Naive thymus-derived CD4-positive, alpha-beta T cell (primary cell): ENCODE measurements at regions not wholly inside any gene's neighbourhood (a gene's known extent, or its start where the extent isn't known, plus 50 kb on each side); places are given as distances from the start of the nearest gene placed in this dataset.
"Not testable (repeated sequence)": the region's sequence is repeated elsewhere in the genome, so short reads cannot be mapped to it uniquely, and the experiment has no call there.

Experiments
- ATAC-seq: fragments of 150-1000 bp; cut with Tn5 transposase; 2 replicates; pipeline ENCODE4 v1.10.0; 2021; ENCODE audit warnings: mild to moderate bottlenecking, moderate library complexity
- CTCF ChIA-PET: fragments of 350-600 bp; sonication (Branson Sonifier 250); formaldehyde crosslinking; loops from one replicate; lab custom pipeline; 2021; ENCODE audit warnings: antibody characterized with exemption; lab: Charles Lee
- POLR2A ChIA-PET: fragments of 350-600 bp; sonication (Branson Sonifier 250); formaldehyde crosslinking; loops from one replicate; lab custom pipeline; 2021; ENCODE audit warnings: antibody characterized with exemption, inconsistent platforms; lab: Charles Lee
- DNase-seq, 9 donors: peaks; one replicate each; pipeline versions ENCODE4 v3.0.0 to v3.0.0-alpha.2; 2020 to 2022; ENCODE audit warnings: mixed read lengths in 1 of 9
- H3K27ac ChIP-seq: one replicate; pipeline ENCODE4 v1.7.0; 2013; ENCODE audit warnings: mild to moderate bottlenecking, low read depth, low read length, moderate library complexity
- H3K27me3 ChIP-seq, 2 donors: one replicate each; pipeline ENCODE4 v1.7.0; 2013; ENCODE audit warnings: low read length in 2 of 2, mild to moderate bottlenecking in 2 of 2, moderate library complexity in 2 of 2; ENCODE audit not compliant: control insufficient read depth in 2 of 2, insufficient read depth in 2 of 2
- H3K36me3 ChIP-seq, 3 experiments: 1 replicate in 2 of 3; 2 replicates in 1 of 3; pipeline ENCODE4 v1.7.0; 2013; ENCODE audit warnings: low read length in 3 of 3, mild to moderate bottlenecking in 3 of 3, moderate library complexity in 1 of 3; ENCODE audit not compliant: insufficient read depth in 3 of 3, control insufficient read depth in 2 of 3
- H3K4me1 ChIP-seq, 2 donors: one replicate each; pipeline ENCODE4 v1.7.0; 2013; ENCODE audit warnings: low read length in 2 of 2, mild to moderate bottlenecking in 2 of 2, moderate library complexity in 1 of 2; ENCODE audit not compliant: control insufficient read depth in 2 of 2, insufficient read depth in 2 of 2
- H3K4me3 ChIP-seq: 2 replicates; pipeline ENCODE4 v1.7.0; 2013; ENCODE audit warnings: mild to moderate bottlenecking, low read length
- H3K9me3 ChIP-seq, 3 experiments: 1 replicate in 2 of 3; 2 replicates in 1 of 3; pipeline ENCODE4 v1.7.0; 2013; ENCODE audit warnings: low read length in 3 of 3; ENCODE audit not compliant: control insufficient read depth in 2 of 3
- H3K27ac Mint-ChIP-seq, 9 donors: one replicate each; pipeline ENCODE4 v1.8.0; 2020 to 2022; ENCODE audit warnings: mixed read lengths in 9 of 9, mild to moderate bottlenecking in 8 of 9, moderate library complexity in 5 of 9, inconsistent platforms in 2 of 9
- H3K27me3 Mint-ChIP-seq, 5 donors: one replicate each; pipeline ENCODE4 v1.8.0; 2021 to 2022; ENCODE audit warnings: mixed read lengths in 5 of 5, mild to moderate bottlenecking in 1 of 5
- H3K36me3 Mint-ChIP-seq, 5 donors: one replicate each; pipeline ENCODE4 v1.8.0; 2020 to 2022; ENCODE audit warnings: mixed read lengths in 5 of 5, mild to moderate bottlenecking in 3 of 5, inconsistent platforms in 1 of 5
- H3K4me1 Mint-ChIP-seq, 7 donors: one replicate each; pipeline ENCODE4 v1.8.0; 2020 to 2022; ENCODE audit warnings: mixed read lengths in 7 of 7, mild to moderate bottlenecking in 3 of 7, inconsistent platforms in 1 of 7
- H3K4me3 Mint-ChIP-seq, 10 donors: one replicate each; pipeline ENCODE4 v1.8.0; 2020 to 2022; ENCODE audit warnings: mild to moderate bottlenecking in 10 of 10, mixed read lengths in 10 of 10, moderate library complexity in 6 of 10, inconsistent platforms in 2 of 10
- H3K9me3 Mint-ChIP-seq, 11 donors: one replicate each; pipeline ENCODE4 v1.8.0; 2020 to 2022; ENCODE audit warnings: mixed read lengths in 11 of 11, mild to moderate bottlenecking in 4 of 11, inconsistent platforms in 1 of 11, moderate library complexity in 1 of 11
- intact Hi-C, 2 donors: fragments of 100-400 bp; cut with micrococcal nuclease; formaldehyde crosslinking; loops; one replicate each; pipeline ENCODE4 v1.15.1; 2023

DNA sequence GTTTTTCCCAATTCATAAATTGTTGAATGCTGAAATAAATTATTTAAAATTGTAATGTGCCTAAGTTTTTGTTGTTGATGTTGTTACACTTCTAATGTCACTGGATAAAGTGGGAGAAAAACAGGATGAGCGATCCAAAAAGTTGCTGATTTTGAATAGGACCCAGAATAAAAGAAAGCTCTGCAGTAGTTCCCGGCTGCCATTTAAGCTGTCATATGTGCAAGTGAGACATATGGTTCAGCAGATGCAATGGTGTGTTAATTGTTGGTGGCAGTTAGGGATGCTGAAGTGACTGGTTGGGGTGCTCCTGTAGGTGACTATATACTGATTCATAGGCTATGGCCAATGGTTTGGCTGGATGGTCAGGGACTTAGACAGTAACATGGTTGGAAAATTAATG is 1517.4 kb upstream of the LRRTM3 start:
- no peaks in the 10 kb centered on the region for H3K36me3 Mint-ChIP-seq
- no peaks in the 10 kb centered on the region for H3K4me1 Mint-ChIP-seq
- no peak overlapping the region for H3K4me3 Mint-ChIP-seq
- no peak overlapping the region for H3K27ac Mint-ChIP-seq
- no peak overlapping the region for H3K4me3 ChIP-seq
- no peaks in the 10 kb centered on the region for H3K36me3 ChIP-seq
- H3K4me1 ChIP-seq = no peaks in the 10 kb centered on the region
- H3K27me3 Mint-ChIP-seq = no peaks in the 10 kb centered on the region
- ChIA-PET POLR2A (no interaction called here), CTCF (no interaction called here)
- no peak overlapping the region for H3K27ac ChIP-seq
- H3K27me3 ChIP-seq = no peaks in the 10 kb centered on the region
- DNase-seq (no peak), ATAC-seq (no peak)
- no peaks in the 10 kb centered on the region for H3K9me3 ChIP-seq
- intact Hi-C loops = no loop called here
- H3K9me3 Mint-ChIP-seq = peaks cover 0 to 12% (median 2%) of the 10 kb centered on the region in 11 donors

DNA sequence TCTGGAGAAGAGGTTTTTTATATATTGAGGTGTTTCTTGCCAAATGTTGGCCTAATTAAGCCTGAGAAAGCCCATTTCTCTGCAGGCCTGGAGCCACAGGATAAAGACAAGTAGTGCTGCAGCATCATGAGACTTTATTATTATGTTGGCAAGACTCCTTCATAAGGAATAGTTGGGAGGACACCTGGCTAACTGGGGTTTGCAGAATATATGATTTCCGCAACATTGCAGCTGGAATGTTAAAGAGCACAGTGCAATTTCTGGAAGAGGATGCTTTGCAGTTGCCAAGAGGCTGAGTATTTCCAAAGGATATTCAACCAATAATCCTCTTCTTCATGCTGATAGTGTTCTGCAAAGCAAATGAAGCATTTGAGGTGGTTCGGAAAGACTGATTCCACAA is 1512.8 kb upstream of the LRRTM3 start:
- H3K4me1 Mint-ChIP-seq = no peaks in the 10 kb centered on the region
- H3K27me3 ChIP-seq = no peaks in the 10 kb centered on the region
- ATAC-seq (no peak), DNase-seq (no peak)
- intact Hi-C loops = no loop called here
- no peaks in the 10 kb centered on the region for H3K27me3 Mint-ChIP-seq
- no peak overlapping the region for H3K27ac Mint-ChIP-seq
- no peak overlapping the region for H3K4me3 Mint-ChIP-seq
- H3K4me1 ChIP-seq = no peaks in the 10 kb centered on the region
- H3K4me3 ChIP-seq = no peak overlapping the region
- CTCF ChIA-PET = no interaction called here
- no peaks in the 10 kb centered on the region for H3K9me3 ChIP-seq
- no peaks in the 10 kb centered on the region for H3K36me3 ChIP-seq
- POLR2A ChIA-PET = no interaction called here
- no peak overlapping the region for H3K27ac ChIP-seq
- no peaks in the 10 kb centered on the region for H3K36me3 Mint-ChIP-seq
- peaks cover 0 to 18% (median 5%) of the 10 kb centered on the region in 11 donors for H3K9me3 Mint-ChIP-seq

DNA sequence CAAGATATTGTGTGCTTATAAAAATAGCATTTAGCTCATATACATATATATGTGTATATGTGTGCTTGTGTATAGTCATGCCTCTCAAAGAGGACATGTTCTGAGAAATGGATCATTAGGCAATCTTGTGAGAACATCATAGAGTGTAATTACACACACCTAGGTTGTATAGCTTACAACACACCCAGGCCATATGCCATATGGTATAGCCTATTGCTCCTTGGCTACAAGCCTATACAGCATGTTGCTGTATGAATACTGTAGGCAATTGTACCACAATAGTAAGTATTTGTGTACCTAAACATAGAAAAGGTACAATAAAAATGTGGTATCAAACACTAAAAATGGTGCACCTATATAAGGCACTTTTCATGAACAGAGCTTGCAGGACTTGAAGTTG is 1510.5 kb upstream of the LRRTM3 start:
- Histone ChIP-seq H3K27me3 (no peaks in the 10 kb centered on the region), H3K36me3 (no peaks in the 10 kb centered on the region), H3K27ac (no peak overlapping the region), H3K9me3 (no peaks in the 10 kb centered on the region), H3K4me1 (no peaks in the 10 kb centered on the region), H3K4me3 (no peak overlapping the region)
- ATAC-seq (no peak), DNase-seq (no peak)
- Mint-ChIP-seq H3K36me3 (no peaks in the 10 kb centered on the region), H3K4me3 (no peak overlapping the region), H3K27ac (no peak overlapping the region), H3K9me3 (peaks cover 0 to 21% (median 6%) of the 10 kb centered on the region in 11 donors), H3K27me3 (no peaks in the 10 kb centered on the region), H3K4me1 (no peaks in the 10 kb centered on the region)
- ChIA-PET CTCF (no interaction called here), POLR2A (no interaction called here)
- intact Hi-C loops = no loop called here

DNA sequence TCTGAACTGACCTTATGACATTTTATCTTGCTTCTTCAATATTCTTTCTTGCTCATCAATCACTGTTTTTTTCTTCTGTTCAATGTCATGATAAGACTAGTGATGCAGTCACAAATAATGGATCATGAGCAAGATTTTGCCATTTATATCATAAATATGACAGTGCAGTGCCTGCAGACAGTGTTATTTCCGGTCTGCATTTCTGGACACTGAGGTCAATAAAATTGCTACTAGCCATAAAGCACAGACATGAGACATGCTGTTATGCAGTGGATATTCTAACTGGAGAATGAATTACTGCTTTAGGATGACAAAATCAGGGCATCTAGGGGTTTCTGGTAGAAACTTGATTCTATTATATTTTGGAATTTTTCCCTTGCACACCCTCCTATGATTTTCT is 1509.7 kb upstream of the LRRTM3 start:
- CTCF ChIA-PET = no interaction called here
- Mint-ChIP-seq H3K9me3 (peaks cover 0 to 21% (median 6%) of the 10 kb centered on the region in 11 donors), H3K4me1 (no peaks in the 10 kb centered on the region), H3K4me3 (no peak overlapping the region), H3K36me3 (no peaks in the 10 kb centered on the region), H3K27ac (no peak overlapping the region), H3K27me3 (no peaks in the 10 kb centered on the region)
- POLR2A ChIA-PET = no interaction called here
- Histone ChIP-seq H3K36me3 (no peaks in the 10 kb centered on the region), H3K9me3 (no peaks in the 10 kb centered on the region), H3K4me1 (no peaks in the 10 kb centered on the region), H3K27ac (no peak overlapping the region), H3K27me3 (no peaks in the 10 kb centered on the region), H3K4me3 (no peak overlapping the region)
- DNase-seq (no peak), ATAC-seq (no peak)
- intact Hi-C loops = no loop called here

DNA sequence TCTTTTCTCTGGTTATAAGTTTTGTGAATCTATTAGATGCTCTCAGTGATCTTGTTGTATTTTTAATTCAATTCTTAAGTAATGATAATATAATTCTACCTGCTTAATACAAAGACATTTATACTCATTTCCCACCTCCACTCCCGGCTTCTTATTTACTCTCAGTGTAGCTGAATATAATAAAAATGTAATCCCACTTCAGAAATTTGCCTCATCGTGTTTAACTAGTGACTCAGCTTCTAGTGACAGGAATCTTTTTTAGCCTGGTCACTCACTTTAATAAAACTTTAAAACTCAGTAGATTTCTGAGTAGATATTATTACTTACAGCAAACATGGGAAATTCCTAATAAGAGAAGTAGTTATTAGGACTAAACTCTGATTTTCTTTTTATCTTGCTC is 1506.2 kb upstream of the LRRTM3 start:
- no peaks in the 10 kb centered on the region for H3K4me1 ChIP-seq
- Mint-ChIP-seq H3K4me3 (no peak overlapping the region), H3K9me3 (peaks cover 0 to 14% (median 6%) of the 10 kb centered on the region in 11 donors), H3K27ac (no peak overlapping the region), H3K4me1 (no peaks in the 10 kb centered on the region), H3K36me3 (peaks cover 0 to 4% (median 0%) of the 10 kb centered on the region in 5 donors), H3K27me3 (no peaks in the 10 kb centered on the region)
- no peaks in the 10 kb centered on the region for H3K9me3 ChIP-seq
- POLR2A ChIA-PET = no interaction called here
- intact Hi-C loops = no loop called here
- ATAC-seq (no peak), DNase-seq (no peak)
- H3K36me3 ChIP-seq = no peaks in the 10 kb centered on the region
- H3K27me3 ChIP-seq = no peaks in the 10 kb centered on the region
- CTCF ChIA-PET = no interaction called here
- H3K27ac ChIP-seq = no peak overlapping the region
- no peak overlapping the region for H3K4me3 ChIP-seq

DNA sequence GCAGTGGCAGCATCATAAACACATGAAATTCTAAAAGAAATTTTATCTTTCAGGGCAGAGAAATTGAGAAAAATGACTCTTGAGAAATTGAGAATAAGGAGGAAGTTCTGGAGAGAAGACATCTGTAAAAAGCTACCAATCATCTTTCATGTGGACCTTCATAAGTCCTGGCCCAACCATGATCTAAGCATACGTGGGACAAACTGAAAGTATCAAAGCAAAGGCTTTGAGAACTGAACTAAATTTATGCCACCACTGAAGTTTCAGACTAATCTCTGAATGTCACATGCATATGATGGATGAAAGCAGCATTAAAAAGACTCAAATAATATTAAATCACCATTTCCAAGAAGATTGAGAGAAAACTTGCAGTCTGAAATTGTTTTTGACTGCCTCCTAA is 1502.8 kb upstream of the LRRTM3 start:
- no peak overlapping the region for H3K27ac ChIP-seq
- no peaks in the 10 kb centered on the region for H3K9me3 ChIP-seq
- no peak overlapping the region for H3K4me3 ChIP-seq
- no peak for ATAC-seq
- no peaks in the 10 kb centered on the region for H3K27me3 Mint-ChIP-seq
- peaks cover 0 to 12% (median 4%) of the 10 kb centered on the region in 11 donors for H3K9me3 Mint-ChIP-seq
- no peak overlapping the region for H3K27ac Mint-ChIP-seq
- H3K4me3 Mint-ChIP-seq = no peak overlapping the region
- H3K36me3 ChIP-seq = no peaks in the 10 kb centered on the region
- ChIA-PET POLR2A (no interaction called here), CTCF (no interaction called here)
- H3K27me3 ChIP-seq = no peaks in the 10 kb centered on the region
- DNase-seq = no peak
- peaks cover 0 to 4% (median 0%) of the 10 kb centered on the region in 5 donors for H3K36me3 Mint-ChIP-seq
- no peaks in the 10 kb centered on the region for H3K4me1 ChIP-seq
- intact Hi-C loops = no loop called here
- H3K4me1 Mint-ChIP-seq = no peaks in the 10 kb centered on the region

DNA sequence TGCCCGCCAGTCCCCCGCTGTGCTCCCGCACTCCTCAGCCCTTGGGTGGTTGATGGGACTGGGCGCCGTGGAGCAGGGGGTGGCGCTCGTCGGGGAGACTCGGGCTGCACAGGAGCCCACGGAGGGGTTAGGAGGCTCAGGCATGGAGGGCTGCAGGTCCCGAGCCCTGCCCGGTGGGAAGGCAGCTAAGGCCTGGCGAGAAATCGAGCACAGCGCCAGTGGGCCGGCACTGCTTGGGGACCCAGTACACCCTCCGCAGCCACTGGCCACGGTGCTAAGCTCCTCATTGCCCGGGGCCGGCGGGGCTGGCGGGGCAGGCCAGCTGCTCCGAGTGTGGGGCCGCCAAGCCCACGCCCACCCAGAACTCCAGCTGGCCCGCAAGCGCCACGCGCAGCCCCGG is 1496.5 kb upstream of the LRRTM3 start:
- not testable (repeated sequence) for H3K27me3 Mint-ChIP-seq, ATAC-seq, H3K36me3 Mint-ChIP-seq

More for the DNA sequence above, 1496.5 kb upstream of the LRRTM3 start:
- H3K4me3 ChIP-seq, CTCF ChIA-PET, intact Hi-C loops, H3K4me1 ChIP-seq, H3K4me1 Mint-ChIP-seq, H3K9me3 Mint-ChIP-seq, POLR2A ChIA-PET, H3K36me3 ChIP-seq, H3K27me3 ChIP-seq, H3K9me3 ChIP-seq, DNase-seq, H3K27ac ChIP-seq, H3K27ac Mint-ChIP-seq, H3K4me3 Mint-ChIP-seq: not testable (repeated sequence)
